ENCODE measurements at regions not wholly inside any gene's neighbourhood (a gene's known extent, or its start where the extent isn't known, plus 50 kb on each side); places are given as distances from the start of the nearest gene placed in this dataset.

GRCh38 chr3:26202169-26202568, 412.3 kb downstream of the OXSM start:
- TF ChIP-seq SUZ12 (IDR thresholded peaks at IDR 0.05; ENCODE audit: extremely low read depth, insufficient read depth, insufficient read length) (no peak), ZNF274 (IDR thresholded peaks at IDR 0.05; ENCODE audit: low read depth, low read length) (no peak), YY1 (IDR thresholded peaks at IDR 0.05; ENCODE audit: insufficient read depth, insufficient read length) (no peak)

Data from NT2/D1 (cell line).